HEK293T (cell line): ENCODE measurements at regions not wholly inside any gene's neighbourhood (a gene's known extent, or its start where the extent isn't known, plus 50 kb on each side); places are given as distances from the start of the nearest gene placed in this dataset.

ENCODE experiments used
- CTCF ChIA-PET: fragments of 350-600 bp; formaldehyde crosslinking; extraction: SDS; loops from one replicate; lab custom pipeline; 2021; ENCODE audit warnings: antibody characterized with exemption, inconsistent platforms; lab: Yijun Ruan, JAX
- POLR2A ChIA-PET: fragments of 350-600 bp; formaldehyde crosslinking; extraction: SDS; loops from one replicate; lab custom pipeline; 2020; ENCODE audit warnings: antibody characterized with exemption, inconsistent platforms; lab: Yijun Ruan, JAX
- DNase-seq: peaks from one replicate; pipeline ENCODE4 v3.0.0; 2012; ENCODE audit warnings: mixed read lengths; ENCODE audit errors: extremely low spot score
- ARNT ChIP-seq: fragments of 450-650 bp; IDR thresholded peaks from 2 replicates; pipeline ENCODE4 v1.6.1; 2017; ENCODE audit warnings: mild to moderate bottlenecking
- BHLHE40 ChIP-seq: fragments of 450-650 bp; IDR thresholded peaks from 2 replicates; pipeline ENCODE4 v1.6.1; 2016; ENCODE audit warnings: mild to moderate bottlenecking, moderate library complexity, borderline replicate concordance
- CTBP1 ChIP-seq: fragments of 450-650 bp; IDR thresholded peaks from 2 replicates; pipeline ENCODE4 v1.6.1; 2016; ENCODE audit warnings: borderline replicate concordance
- ELF4 ChIP-seq: fragments of 450-650 bp; IDR thresholded peaks from 2 replicates; pipeline ENCODE4 v1.6.1; 2017; ENCODE audit warnings: antibody characterized with exemption
- FOXA1 ChIP-seq: fragments of 450-650 bp; IDR thresholded peaks from 2 replicates; pipeline ENCODE4 v1.6.1; 2016; ENCODE audit warnings: mild to moderate bottlenecking
- FOXK2 ChIP-seq: fragments of 450-650 bp; IDR thresholded peaks from 2 replicates; pipeline ENCODE4 v1.6.1; 2016; ENCODE audit warnings: mild to moderate bottlenecking
- FOXM1 ChIP-seq: fragments of 450-650 bp; IDR thresholded peaks from 2 replicates; pipeline ENCODE4 v1.6.1; 2017; ENCODE audit warnings: mild to moderate bottlenecking, borderline replicate concordance
- HDGF ChIP-seq: fragments of 450-650 bp; IDR thresholded peaks from 2 replicates; pipeline ENCODE4 v1.6.1; 2017; ENCODE audit warnings: antibody characterized with exemption, borderline replicate concordance
- L3MBTL2 ChIP-seq: fragments of 450-650 bp; conservative IDR thresholded peaks from 2 replicates; pipeline ENCODE4 v1.6.1; 2016; ENCODE audit warnings: mild to moderate bottlenecking
- LEF1 ChIP-seq: fragments of 450-650 bp; IDR thresholded peaks from 2 replicates; pipeline ENCODE4 v1.6.1; 2017; ENCODE audit warnings: mild to moderate bottlenecking, borderline replicate concordance
- NFRKB ChIP-seq: fragments of 450-650 bp; IDR thresholded peaks from 2 replicates; pipeline ENCODE4 v1.6.1; 2016; ENCODE audit warnings: mild to moderate bottlenecking, moderate library complexity
- SP1 ChIP-seq: fragments of 450-650 bp; IDR thresholded peaks from 2 replicates; pipeline ENCODE4 v1.6.1; 2017
- SUZ12 ChIP-seq: fragments of 450-650 bp; IDR thresholded peaks from 2 replicates; pipeline ENCODE4 v1.6.1; 2016; ENCODE audit warnings: mild to moderate bottlenecking
- TARDBP ChIP-seq: fragments of 450-650 bp; IDR thresholded peaks from 2 replicates; pipeline ENCODE4 v1.6.1; 2016
- ZNF384 ChIP-seq: fragments of 450-650 bp; IDR thresholded peaks from 2 replicates; pipeline ENCODE4 v1.6.1; 2016
- TF ChIP-seq, protein P1 (sequence below): fragments of 450-650 bp; IDR thresholded peaks from 2 replicates; pipeline ENCODE4 v1.6.1; 2016

DNA sequence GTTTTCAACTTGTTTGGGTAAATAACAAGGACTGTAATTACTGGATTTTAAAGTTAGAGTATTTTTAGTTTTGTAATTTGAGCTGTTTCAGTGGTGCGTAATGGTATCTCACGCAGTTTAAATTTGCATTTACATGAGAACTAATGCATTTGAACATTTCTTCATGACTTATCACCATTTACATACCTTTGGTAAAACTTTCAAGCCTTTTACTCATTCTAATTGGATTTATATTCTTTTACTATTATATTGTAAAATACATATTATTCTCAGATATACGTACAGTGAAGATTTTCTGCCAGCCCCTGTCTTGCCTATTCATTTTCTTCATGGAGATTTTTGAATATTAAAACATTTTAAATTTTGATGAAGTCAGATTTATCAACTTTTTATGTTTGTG is 703.8 kb downstream of the MECOM start:
- no peak for TF ChIP-seq TARDBP
- TF ChIP-seq SP1, result no peak
- TF ChIP-seq LEF1, result no peak
- TF ChIP-seq, protein P1, sequence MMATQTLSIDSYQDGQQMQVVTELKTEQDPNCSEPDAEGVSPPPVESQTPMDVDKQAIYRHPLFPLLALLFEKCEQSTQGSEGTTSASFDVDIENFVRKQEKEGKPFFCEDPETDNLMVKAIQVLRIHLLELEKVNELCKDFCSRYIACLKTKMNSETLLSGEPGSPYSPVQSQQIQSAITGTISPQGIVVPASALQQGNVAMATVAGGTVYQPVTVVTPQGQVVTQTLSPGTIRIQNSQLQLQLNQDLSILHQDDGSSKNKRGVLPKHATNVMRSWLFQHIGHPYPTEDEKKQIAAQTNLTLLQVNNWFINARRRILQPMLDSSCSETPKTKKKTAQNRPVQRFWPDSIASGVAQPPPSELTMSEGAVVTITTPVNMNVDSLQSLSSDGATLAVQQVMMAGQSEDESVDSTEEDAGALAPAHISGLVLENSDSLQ, result no peak
- no peak for TF ChIP-seq CTBP1
- TF ChIP-seq FOXM1, result no peak
- no peak for TF ChIP-seq SUZ12
- no peak for TF ChIP-seq ELF4
- TF ChIP-seq FOXK2, result no peak
- TF ChIP-seq BHLHE40, result no peak
- DNase-seq, result no peak
- POLR2A ChIA-PET, result no interaction called here
- CTCF ChIA-PET, result no interaction called here

DNA sequence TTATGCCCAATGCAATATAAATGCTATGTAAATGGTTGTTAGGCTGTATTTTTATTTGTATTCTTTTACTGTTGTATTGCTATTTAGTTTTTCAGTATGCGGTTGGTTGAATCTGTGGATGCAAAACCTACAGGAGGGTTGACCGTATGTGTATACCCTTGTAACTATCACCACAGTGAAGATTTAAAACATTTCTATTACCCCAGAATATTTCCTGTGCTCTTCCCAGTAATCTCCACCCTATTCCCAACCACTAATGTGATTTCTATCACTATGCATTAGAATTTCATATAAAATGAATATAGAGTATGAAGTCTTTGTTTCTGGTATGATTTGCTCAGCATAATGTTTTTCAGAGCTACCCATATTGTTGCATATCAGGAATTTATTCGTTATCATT is 705.0 kb downstream of the MECOM start:
- CTCF ChIA-PET, result no interaction called here
- POLR2A ChIA-PET, result no interaction called here
- TF ChIP-seq ARNT, result no peak
- DNase-seq, result no peak

DNA sequence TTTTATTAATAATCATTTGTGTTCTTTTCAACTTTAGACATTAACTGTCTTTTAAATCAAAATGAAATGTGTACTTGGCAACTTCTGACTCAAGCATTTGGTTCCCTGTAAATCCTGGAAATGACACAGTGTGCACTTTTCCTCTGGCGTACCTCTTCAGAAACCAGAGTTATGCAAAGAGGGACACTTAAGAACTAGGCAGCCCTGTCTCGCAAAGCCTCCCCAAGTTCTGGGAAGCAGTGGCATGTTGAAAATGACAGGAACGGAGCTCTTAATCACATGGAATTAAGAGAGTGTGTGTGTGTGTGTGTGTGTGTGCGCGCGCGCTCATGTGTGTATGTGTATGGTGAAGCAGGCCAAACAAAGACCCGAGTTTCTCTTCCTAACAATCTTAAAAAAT is 707.4 kb downstream of the MECOM start:
- CTCF ChIA-PET, result no interaction called here

DNA sequence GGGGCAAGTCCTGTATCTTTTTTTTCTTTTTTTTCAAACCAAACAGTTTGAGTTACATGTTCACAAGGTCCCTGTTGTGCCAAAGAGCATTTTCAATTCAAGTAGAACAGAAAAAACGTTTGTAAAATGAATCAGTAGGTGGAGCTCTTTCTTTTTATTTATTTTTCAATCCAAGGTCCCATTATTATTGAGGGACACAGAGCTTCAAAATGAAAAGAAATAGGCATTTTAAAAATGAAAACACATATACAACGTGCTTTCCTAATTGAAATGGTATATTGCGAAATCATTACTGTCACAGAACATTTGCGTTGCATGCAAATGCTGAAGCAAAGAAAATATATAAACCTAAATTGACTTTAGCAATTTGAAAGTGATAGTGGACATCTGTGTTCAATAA is 711.0 kb downstream of the MECOM start:
- no peak for DNase-seq
- POLR2A ChIA-PET, result no interaction called here
- TF ChIP-seq FOXK2 (no peak), LEF1 (no peak), ZNF384 (no peak), ARNT (no peak), CTBP1 (no peak), SUZ12 (no peak), NFRKB (no peak), FOXA1 (no peak), FOXM1 (no peak), SP1 (no peak), L3MBTL2 (no peak), ELF4 (no peak), TARDBP (no peak), BHLHE40 (no peak)
- TF ChIP-seq, protein P1, result no peak
- CTCF ChIA-PET, result interaction anchor here (0.5 to 0.8 kb wide), 4 partner anchors 18 to 790 kb away, joined by 3 to 4 read pairs (median 4); no protein-coding TSS in a partner anchor

More for the DNA sequence above, 707.4 kb downstream of the MECOM start:
- no peak for DNase-seq
- POLR2A ChIA-PET, result no interaction called here
- TF ChIP-seq, protein P1, result no peak
- TF ChIP-seq SP1 (no peak), ARNT (no peak), CTBP1 (no peak), FOXK2 (no peak), HDGF (no peak), BHLHE40 (no peak), FOXA1 (no peak), TARDBP (no peak), ELF4 (no peak), SUZ12 (no peak)

DNA sequence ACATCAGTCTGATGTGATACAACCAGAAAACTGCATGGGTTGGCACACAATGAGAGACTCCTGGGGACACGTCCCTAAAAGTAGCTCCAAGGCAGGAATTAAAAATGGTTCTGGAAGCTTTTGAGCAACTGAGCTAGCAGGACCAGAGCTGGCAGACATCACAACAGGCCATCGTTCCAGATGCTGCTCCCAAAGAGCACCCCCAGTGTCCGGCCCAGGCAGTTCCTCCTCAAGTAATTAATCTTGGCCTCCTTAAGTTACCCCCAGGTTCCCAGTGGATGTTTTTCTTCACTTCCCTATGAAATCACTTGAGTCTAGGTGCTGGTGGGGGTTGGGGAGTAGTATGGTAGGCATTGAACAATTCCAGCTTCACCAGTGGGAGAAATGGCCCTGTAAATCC is 711.6 kb downstream of the MECOM start:
- TF ChIP-seq ELF4, result no peak
- TF ChIP-seq, protein P1, result no peak
- TF ChIP-seq BHLHE40, result no peak
- TF ChIP-seq FOXM1, result no peak
- no peak for TF ChIP-seq LEF1
- no peak for TF ChIP-seq SUZ12
- TF ChIP-seq TARDBP, result no peak
- no peak for TF ChIP-seq NFRKB
- no peak for TF ChIP-seq L3MBTL2
- no peak for TF ChIP-seq ARNT
- no peak for TF ChIP-seq FOXA1
- ChIA-PET POLR2A (no interaction called here), CTCF (no interaction called here)
- DNase-seq, result no peak

DNA sequence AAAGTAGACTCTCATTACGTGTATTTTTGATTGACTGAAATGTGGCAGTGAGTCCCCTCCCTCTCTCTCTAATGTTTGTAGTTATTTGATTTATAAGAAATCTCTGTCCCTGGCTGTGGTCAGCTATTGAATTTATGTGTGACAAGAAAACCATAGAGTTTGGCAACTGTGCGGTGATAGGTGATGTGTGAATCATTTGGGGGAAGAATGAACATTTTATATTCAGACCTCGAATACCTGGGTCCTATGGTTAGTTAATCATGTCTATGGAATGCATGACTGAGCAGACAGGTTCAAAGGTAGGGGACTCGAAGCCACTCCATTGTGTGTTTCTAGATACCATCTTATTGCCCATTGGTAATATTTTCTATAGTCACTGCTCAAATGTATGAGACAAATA is 712.1 kb downstream of the MECOM start:
- no peak for TF ChIP-seq FOXA1
- POLR2A ChIA-PET, result no interaction called here
- CTCF ChIA-PET, result interaction anchor here (0.6 kb wide), 1 partner anchor 152 kb away, joined by 3 read pairs; no protein-coding TSS in a partner anchor
- no peak for DNase-seq
